Suppressor macrophage treated with lipopolysaccharide for 1 hour (primary cell): ENCODE measurements at regions not wholly inside any gene's neighbourhood (a gene's known extent, or its start where the extent isn't known, plus 50 kb on each side); places are given as distances from the start of the nearest gene placed in this dataset.

Source experiments
- DNase-seq, 3 donors: peaks; one replicate each; pipeline ENCODE4 v3.0.0-alpha.2; 2020 to 2022

DNA sequence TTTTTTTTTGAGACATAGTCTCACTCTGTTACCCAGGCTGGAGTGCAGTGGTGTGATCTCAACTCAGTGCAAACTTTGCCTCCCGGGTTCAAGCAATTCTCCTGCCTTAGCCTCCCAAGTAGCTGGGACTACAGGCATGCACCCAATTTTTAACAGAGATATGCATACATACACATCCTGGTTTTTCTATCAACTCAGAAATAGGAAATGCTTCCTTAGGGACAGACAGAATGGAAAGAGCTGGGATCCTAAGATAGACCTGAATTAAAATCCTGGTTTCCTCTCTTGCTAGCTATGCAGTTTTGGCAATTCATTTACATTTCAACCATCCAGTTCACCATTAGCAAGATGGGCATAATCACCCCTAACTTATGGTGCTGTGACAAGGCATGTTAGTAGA is 347.5 kb downstream of the GPAM start:
- DNase-seq: no peak

DNA sequence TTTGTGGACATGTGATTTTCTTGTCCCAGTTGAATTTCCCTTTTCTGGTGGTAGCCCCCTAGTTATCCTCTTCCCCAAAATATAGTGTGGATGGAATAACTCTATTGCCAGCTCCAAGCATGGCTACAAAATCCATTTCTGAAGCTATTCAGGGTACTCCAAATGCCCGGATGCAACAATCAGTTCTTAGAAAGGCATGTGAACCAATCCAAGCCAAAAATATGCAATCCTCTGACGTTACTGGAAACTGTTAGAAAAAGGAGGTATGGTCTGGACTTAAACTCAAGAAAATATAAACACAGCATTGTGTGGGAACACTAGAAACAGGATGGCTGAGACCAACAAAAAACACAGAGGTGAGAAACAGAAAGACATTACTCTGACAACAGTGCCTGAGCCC is 347.0 kb downstream of the GPAM start:
- DNase-seq: no peak

DNA sequence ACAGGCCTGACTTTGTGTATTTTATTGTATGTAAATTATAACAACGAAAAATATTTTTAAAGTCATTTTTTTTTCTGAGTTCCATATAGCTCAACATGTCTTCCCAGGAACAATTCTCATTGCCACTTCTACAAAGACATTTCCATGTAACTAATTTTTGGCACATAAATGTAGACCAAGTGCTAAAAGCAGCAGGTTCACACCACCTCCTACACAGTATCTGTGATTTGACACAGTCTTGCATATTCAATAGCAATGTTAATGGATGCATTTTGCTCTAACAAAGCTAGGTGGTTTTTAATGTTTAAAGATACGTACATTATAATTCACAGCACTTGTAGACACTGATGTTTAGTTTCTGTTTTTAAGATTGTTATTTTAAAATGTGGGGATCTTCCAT is 346.5 kb downstream of the GPAM start:
- no peak for DNase-seq

DNA sequence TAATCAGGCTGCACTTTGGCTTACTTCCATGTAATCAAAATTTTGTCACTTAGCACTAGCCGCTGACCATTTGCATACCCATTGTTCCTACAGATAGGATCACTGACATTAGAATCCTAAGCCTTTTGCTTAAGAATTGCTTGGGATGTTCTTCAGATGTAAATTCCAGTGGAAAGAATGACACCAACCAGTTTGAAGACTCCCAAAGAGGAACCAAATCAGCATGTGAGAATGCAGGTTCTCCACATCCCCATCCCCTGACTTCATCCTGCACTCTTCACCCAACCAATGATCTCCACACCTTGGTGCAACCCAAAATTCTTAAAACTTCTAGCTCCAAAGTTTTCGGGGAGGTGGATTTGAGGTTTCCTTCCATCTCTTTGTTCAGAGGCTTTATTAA is 345.6 kb downstream of the GPAM start:
- no peak for DNase-seq

DNA sequence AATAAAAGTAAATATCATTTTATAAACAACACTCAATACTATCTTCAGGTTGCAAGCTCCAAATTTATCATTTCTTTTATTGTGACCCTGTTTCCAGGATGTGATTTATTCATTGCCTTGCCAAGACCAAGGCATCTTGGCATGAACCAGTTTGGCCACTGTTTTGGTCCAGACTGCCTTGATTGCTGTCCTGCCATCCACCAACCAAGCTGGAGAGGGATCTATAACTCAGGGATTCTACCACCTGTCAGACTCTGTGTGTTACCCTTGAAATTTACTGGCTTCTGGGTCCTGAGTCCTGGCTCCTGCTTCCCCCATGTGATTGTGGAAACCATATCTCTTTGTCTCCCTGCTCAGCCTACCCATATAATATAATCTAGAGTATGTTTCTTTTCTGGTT is 343.0 kb downstream of the GPAM start:
- DNase-seq: no peak

DNA sequence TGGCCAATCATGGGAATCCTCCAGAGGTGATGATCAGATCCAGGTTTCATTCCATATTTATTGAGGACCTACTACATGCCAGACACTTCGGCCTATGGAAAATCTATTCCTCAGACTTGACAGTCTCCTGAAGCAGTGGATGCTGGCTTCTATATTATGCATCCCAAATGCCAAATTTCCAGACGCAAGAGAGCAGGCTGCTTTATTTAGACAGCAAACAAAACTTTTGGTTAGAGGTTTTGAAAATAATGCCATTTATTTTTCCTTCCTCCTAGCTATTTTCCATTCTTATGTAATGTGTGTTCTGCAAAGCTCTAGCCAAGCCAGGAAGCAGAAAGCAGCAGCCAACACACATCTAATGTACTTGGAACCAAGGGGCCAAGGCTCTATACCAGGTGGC is 330.8 kb downstream of the GPAM start:
- DNase-seq: no peak

DNA sequence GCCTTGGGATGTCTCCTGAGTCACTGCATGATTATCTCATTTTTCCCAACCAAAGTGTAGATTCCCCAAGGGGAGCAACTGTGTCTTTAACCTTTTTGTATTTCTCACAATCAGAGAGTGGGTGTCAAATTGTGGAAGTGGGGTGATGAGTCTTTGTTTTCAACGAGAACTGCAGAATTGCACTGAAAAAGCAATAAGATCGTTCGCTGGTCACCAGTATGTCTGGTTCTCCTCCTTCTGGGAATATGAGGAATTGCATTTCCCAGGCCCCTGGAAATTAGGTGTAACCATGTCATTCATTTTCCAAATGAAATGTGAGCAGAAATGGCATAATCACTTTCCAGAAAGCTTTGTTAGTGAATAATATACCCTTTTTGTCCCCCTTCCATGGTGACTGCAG is 326.9 kb downstream of the GPAM start:
- no peak for DNase-seq

DNA sequence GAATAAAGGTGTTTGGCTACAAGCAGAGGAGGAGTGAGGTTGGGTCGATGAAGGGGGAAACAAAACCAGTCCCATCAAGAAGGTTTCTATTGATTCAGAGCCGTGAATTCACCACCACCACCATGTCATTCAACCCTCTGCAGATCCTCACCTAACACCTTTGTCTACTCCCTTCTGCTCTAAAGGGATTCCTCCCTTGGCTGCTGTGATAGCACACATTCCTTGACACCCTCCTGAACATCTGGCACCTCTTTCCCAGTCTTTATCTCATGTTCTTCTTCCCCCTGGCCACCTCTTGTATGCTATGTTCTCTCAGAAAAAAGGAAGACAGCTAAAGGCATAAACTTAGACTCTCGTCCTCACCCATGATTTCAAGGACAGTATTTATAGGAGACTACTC is 318.0 kb downstream of the GPAM start:
- DNase-seq: no peak

DNA sequence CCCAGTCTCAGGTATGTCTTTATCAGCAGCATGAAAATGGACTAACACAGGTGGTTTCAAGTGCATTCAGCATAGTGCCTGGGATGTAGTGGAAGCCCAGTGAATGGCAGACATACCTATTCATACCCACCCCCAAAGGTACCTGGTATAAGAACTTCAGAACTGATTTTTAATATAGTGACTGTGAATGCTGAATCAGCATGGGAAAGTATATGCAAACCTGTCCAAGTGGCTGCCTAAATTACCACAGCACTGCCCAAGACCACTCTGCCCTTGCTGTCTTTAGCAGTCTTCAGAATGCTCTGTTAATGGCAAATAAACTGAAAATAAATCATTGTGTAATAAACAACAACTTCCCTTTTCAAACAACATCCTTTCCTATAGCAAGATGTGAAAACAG is 312.1 kb downstream of the GPAM start:
- DNase-seq: no peak

DNA sequence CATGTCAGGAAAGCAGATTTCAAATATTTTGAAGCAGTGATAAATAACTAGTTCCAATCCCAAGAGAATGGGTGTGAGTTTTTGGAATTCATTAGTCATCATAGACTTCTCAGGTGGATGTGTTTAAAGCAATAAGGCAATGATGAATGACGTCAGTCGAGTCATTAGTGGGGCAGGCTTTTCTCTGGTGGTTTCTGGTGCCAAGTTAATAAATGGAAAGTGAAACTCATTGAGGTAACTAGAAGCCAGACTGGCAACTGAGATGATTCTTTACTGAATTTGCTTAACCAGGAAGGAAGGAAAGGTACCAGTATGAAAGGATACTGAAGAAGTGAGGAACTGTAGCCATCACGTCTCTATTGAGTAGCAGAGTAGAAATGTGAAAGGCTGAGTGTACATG is 311.0 kb downstream of the GPAM start:
- DNase-seq: no peak

DNA sequence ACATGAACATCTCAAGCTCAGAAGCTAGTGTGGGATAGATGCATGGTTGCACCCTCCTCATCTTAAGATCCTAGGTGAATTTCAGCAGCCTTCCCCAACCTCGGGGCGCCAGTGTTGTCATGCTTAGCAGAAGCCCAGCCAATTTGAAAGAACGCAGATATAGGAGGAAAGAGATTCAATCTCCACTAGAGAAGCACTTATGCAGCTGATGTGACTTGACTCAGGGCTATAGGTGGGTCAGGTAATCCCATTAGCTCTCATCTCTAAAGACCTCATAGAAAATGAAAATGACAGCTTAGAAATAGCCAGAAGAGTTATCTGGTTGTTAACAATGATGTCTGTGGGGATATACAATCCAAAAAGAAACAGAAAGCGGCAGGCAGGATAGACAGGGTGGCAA is 310.5 kb downstream of the GPAM start:
- no peak for DNase-seq

DNA sequence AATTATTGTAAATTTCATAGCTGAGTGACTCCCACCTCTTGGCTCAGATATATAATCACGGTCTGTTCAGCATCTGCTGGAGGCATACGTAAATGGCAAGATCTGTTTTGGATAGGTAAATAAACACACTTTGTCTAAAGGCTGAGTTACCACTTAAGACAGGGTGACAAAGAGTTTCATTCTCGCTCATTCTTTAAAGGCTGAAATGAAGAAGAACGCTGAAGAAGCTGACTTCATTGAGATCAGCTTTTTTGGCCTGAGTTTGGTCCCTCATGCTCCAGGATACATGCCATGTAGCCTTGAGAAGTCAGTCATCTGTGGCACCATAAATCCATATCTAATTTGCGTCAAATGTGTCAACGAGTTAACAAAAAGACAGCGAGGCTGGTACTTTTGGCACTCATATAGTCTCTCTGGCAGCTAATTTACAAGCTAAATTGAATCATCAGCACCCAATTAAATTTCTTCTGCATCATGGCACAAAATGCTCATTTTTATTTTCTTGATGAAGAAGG is 309.9 kb downstream of the GPAM start:
- DNase-seq: no peak

DNA sequence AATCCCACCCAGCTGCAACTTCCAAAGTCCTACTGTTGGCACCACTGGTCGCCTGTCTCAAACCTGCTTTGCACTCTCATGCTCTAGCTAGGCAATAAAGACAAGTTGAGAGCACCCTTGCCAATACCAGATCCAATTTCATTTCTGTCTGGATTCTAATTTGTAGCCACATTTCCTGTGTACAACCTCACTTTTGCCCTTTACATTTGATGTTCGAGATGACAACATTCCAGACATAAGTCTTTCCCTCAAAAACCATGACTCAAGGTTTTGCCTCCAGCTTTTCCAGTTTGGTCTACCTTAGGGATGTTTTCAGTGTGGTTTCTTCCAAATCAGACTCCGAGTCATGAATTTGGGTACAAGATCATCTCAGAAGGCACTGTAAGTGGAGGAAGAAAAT is 309.0 kb downstream of the GPAM start:
- DNase-seq: no peak

DNA sequence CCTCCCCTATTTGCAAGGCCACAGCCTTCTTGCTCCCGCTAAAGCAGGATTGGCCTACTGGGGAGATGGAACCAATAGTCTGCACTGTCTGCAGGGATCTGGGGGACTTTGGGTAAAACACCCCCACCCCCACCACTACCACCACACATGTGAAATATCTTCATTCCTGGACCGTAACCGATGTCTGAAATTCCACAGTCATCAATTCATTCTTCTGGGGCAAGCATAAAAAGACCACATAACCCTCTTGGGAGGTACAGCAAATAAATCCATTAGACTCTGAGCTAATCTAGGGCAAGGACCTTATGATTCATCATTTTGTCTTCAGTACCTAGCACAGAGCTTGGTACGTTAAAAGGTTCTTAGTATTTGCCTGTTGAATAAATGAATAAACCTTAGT is 307.8 kb downstream of the GPAM start:
- DNase-seq: no peak

DNA sequence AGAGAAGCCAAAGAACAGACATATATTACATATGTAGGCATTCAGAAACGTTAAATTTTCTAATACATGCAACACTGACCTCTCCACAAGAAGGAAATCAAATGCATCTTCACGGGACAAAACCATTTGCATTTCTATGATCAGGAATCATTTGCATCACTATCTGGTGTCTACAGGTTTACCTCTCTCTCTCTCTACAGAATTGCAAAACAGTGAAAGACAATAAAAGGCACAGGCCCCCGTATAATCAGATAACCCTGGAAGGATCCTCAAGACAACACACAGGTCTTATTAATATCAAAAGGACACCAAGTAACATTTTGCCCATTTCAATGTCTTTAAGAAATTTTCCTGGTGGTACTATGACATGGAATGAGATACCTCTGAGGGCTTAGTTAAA is 306.3 kb downstream of the GPAM start:
- no peak for DNase-seq

DNA sequence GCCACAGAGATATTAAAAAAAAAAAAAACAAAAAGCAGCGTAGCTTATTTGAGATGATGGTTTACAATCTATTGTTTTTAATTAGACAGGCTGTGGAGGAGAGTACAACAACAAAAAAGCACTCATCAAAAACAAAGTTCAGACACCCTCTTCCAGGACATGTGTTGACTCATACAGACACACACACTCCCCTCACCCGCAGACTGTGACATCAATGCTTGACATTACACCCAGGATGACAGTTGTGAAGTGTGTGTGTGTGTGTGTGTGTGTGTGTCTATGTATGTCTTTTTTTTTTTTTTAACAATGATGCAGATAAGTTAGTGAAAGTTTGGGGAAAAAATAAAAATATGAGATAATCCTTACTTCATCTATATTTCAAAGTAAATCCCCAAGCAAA is 303.6 kb downstream of the GPAM start:
- no peak for DNase-seq

DNA sequence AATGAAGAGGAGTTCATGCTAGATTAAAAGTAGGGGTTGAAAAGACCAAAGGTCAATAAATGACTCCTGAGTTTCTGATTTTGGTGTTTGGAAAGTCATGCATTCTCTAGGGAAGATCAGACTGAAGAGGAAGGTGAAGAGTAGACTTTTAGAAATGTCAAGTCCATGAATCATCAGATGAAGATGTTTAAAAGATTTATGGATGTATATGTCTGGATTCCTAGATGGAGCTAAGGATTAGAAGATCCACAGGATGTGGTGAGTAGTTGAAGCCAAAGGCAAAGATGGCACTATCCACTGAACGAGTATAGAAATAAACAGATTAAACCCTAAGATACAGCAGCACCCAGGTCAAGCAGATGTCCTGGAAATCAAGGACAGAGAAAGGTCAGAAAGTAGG is 298.5 kb downstream of the GPAM start:
- DNase-seq: no peak

DNA sequence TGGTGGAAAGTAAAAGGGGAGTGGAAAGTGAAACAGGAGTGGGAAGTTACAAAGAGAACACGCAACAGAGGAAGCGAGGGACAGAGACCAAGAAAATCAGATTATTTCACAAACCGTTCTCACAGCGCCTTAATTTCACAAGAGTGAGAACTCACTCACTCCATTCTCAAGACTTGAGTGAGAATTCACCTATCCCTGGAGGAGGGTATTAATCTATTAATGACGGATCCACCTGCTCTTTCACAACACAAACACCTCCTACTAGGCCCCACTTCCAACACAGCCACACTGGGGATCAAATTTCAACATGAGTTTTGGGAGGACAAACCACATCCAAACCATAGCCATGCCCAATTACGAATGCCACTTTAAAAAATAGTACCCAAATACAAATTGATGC is 297.6 kb downstream of the GPAM start:
- no peak for DNase-seq

DNA sequence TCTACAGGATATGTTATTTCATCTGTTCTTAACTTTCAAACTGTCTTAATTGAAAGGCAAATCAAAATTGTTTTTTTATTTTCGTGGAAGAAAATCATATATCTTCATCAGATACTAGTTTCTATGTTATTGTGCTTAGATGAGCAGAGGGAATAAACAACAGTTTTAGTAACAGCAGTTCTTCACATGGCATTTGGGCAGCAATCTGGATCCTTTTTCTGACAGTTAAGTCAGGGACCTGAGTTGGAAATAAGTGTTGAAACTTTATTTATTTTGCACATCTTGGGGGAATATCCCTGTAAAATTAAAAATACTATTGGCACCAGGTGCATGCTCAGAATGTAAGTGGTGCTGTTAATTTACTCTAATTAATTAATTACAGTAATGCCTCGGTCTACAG is 296.3 kb downstream of the GPAM start:
- no peak for DNase-seq

DNA sequence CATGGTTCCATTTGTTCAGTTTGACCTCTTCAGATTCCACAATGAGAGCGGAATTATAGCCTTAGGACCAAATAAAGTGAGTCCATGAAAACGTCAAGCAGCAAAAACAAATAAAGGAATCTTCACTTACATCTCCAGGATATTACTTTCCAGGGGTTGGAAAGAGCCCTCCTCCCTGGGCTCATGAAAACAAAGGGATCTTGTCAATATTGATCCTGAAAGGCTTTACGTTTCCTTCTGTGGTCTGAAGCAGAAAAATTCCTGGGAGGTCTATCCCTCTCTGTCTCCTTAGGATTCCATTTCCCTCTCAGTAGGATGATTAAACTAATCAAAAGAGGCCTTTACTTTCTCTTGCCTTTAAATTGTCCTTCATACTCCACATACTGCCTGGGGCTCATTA is 293.5 kb downstream of the GPAM start:
- peak in 1 of 3 donors; percentile 14 for DNase-seq

DNA sequence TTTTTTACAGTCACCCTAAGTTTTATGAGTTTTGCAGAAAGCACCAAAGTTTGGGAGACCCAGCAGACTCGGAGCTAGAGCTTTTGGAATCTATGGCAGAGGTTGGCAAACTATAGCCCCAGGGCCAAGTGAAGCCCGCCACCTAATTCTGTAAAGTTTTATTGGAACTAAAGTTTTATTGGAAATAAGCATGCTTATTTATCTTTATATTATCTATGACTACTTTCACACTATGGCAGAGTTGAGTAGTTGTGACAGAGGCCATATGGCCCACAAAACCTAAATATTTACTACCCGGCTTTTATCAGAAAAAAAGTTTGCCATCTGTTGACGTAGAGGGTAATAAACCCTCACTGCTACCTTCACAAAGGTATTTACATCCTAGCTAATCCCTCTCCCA is 267.6 kb downstream of the GPAM start:
- no peak for DNase-seq

DNA sequence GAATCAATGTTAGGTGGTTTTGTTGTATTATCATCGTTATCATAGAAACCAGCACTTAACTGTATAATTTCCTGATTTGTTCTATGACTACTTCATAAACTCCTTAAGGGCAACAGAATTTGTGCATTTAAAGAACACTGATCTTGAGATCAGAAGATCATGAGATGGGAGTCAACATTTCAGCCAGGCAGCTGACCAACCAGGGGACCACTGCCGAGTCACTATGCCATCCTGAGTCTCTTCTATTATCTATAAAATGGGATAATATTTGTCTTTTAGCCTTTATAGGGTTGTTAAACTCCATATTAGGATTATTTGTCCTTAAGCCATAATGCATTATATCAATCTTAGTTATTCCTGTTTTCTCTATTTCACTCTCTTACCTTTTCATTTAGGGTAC is 261.7 kb downstream of the GPAM start:
- no peak for DNase-seq

DNA sequence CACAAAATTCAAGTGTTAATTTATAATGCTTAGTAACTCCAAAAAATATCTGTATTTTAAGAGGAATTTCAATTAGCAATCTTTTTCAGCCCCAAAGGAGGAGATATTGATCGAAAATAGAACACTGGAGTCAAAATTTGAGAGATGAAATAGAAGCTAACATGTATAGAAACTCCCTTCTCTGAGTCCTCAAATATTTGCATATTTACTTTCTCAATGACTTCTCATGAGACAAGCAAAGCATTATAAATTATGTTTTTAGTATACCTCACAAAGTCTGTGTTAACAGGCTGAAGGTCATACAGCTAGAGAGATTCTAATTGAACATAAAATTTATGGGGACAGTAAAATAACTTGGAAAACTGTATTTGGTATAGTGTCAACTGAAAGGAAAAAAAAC is 260.5 kb downstream of the GPAM start:
- DNase-seq: no peak

DNA sequence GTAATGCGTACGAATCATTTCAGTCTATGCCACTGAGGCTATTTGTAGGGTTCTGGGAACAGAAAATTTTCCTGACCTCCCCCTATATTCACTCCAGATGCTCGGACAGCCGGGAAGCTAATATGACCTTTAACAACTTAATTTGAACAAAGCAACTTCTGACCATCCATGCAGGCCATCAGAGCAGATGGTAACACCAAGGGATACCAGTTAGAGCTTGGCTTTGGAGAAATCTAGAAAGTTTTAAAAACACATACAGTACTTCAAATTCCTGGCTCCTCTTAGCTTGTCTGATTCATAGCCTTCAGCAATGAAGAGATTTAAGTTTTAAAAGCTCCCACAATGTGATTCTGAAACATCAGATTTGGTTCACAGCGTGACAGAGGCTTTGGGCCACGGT is 257.3 kb downstream of the GPAM start:
- DNase-seq: no peak

DNA sequence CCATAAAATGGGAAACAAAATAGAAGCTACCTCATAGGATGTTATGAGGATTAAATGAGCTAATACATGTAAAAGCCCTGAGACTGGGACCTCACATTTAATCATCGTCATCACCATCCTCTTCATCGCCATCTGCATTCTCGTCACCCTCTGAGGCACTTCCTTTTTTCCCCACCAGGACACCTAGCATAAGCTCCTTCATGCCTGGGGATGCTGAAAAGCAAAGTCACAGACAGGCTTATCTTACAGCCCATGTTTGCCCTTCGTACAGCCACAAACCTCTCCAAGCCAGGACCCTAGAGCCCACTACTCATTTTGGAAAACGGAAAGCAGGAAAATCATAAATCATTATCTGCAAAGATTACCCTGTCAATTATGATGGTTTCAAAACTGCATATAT is 249.6 kb downstream of the GPAM start:
- no peak for DNase-seq

DNA sequence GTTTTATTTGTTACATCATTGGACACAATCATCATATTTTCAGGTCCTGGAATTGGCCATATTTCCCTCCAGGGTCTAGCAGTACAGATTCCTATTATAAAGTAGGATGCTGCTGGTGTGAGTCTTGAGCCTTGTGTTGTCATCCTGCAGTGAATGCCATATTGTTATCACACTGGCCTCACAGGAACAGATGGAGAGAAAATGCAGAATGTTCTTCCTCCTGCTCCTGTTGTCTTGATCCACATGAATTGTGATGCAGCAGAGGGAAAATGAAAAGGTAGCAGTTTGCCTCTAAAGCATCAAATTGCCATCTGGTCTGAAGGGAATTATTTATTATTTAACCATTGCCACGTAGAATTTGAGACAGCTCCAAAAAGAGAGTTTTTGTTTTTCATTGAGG is 248.6 kb downstream of the GPAM start:
- no peak for DNase-seq
